ENCODE measurements at regions not wholly inside any gene's neighbourhood (a gene's known extent, or its start where the extent isn't known, plus 50 kb on each side); places are given as distances from the start of the nearest gene placed in this dataset.

DNA sequence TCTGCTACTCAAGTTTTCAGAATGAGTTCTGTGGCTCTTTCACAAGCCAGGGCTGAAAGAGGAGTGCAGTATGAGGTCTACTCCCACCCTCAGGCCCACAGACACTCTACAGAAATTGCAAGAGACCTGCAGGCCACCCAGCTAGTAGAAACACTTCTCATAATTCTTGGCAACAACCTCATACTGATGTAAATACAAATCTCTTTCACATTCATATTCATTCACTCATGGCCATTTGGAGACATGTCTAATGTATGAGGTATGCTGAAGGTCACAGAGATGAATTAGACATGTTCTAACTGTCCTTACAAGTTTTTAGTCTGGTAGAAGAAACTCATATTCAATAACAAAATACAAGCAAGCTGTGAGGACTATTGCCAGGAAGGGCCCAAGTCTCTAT is 83.8 kb upstream of the KLHL29 start:
- H3K79me2 ChIP-seq (ENCODE audit: insufficient read depth, low read length), result no peaks in the 10 kb centered on the region
- H2AFZ ChIP-seq (ENCODE audit: low read depth, low read length), result no peak overlapping the region
- no peaks in the 10 kb centered on the region for H3K9me3 ChIP-seq (ENCODE audit: insufficient read depth, low read length, severe bottlenecking)
- TF ChIP-seq EZH2 (IDR thresholded peaks at IDR 0.05; ENCODE audit: borderline replicate concordance, low read depth, low read length, severe bottlenecking), result no peak
- TF ChIP-seq, protein P1, sequence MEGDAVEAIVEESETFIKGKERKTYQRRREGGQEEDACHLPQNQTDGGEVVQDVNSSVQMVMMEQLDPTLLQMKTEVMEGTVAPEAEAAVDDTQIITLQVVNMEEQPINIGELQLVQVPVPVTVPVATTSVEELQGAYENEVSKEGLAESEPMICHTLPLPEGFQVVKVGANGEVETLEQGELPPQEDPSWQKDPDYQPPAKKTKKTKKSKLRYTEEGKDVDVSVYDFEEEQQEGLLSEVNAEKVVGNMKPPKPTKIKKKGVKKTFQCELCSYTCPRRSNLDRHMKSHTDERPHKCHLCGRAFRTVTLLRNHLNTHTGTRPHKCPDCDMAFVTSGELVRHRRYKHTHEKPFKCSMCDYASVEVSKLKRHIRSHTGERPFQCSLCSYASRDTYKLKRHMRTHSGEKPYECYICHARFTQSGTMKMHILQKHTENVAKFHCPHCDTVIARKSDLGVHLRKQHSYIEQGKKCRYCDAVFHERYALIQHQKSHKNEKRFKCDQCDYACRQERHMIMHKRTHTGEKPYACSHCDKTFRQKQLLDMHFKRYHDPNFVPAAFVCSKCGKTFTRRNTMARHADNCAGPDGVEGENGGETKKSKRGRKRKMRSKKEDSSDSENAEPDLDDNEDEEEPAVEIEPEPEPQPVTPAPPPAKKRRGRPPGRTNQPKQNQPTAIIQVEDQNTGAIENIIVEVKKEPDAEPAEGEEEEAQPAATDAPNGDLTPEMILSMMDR (IDR thresholded peaks at IDR 0.05; ENCODE audit: borderline replicate concordance, extremely low read depth, low read length, poor library complexity, severe bottlenecking), result no peak
- H3K4me2 ChIP-seq (ENCODE audit: insufficient read depth, low read length), result no peak overlapping the region
- no peaks in the 10 kb centered on the region for H3K36me3 ChIP-seq (ENCODE audit: insufficient read depth, low read length)
- H4K20me1 ChIP-seq (ENCODE audit: insufficient read depth, low read length), result no peaks in the 10 kb centered on the region
- DNase-seq, result no peak
- no peak overlapping the region for H3K9ac ChIP-seq (ENCODE audit: low read depth, low read length)
- H3K27ac ChIP-seq (ENCODE audit: low read length), result no peak overlapping the region
- H3K4me3 ChIP-seq (ENCODE audit: low read depth in 1 of 2, low read length in 2 of 2), result no peak overlapping the region
- no peak for ATAC-seq (ENCODE audit: insufficient read depth, low read depth)
- H3K4me1 ChIP-seq (ENCODE audit: insufficient read depth, low read length), result no peaks in the 10 kb centered on the region
- H3K27me3 ChIP-seq (ENCODE audit: insufficient read depth, low read length, poor library complexity), result peaks cover 3% of the 10 kb centered on the region

DNA sequence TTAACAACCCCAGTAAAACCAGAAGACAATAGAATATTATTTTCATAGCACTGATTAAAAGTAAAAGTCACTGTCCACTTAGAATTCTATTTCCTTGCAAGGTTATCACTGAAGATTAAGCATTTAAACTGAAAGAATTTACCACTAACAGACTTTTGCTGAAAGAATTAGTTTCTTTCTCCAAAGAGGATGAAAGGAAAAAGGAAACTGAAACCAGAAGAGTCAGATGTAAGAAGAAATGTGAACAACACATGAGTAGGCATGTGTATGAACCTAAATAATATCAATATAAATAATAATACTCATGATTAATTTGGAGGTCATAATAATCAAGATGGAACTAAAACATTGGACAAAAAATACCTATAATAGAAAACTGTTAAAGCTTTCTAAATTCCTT is 82.4 kb upstream of the KLHL29 start:
- Histone ChIP-seq H3K9ac (ENCODE audit: low read depth, low read length) (no peak overlapping the region), H3K4me1 (ENCODE audit: insufficient read depth, low read length) (no peaks in the 10 kb centered on the region), H4K20me1 (ENCODE audit: insufficient read depth, low read length) (no peaks in the 10 kb centered on the region), H3K9me3 (ENCODE audit: insufficient read depth, low read length, severe bottlenecking) (no peaks in the 10 kb centered on the region), H3K4me2 (ENCODE audit: insufficient read depth, low read length) (no peak overlapping the region), H3K27me3 (ENCODE audit: insufficient read depth, low read length, poor library complexity) (peaks cover 3% of the 10 kb centered on the region), H3K79me2 (ENCODE audit: insufficient read depth, low read length) (no peaks in the 10 kb centered on the region), H2AFZ (ENCODE audit: low read depth, low read length) (no peak overlapping the region), H3K36me3 (ENCODE audit: insufficient read depth, low read length) (no peaks in the 10 kb centered on the region), H3K4me3 (ENCODE audit: low read depth in 1 of 2, low read length in 2 of 2) (no peak overlapping the region), H3K27ac (ENCODE audit: low read length) (no peak overlapping the region)
- DNase-seq, result no peak
- TF ChIP-seq, protein P1 (IDR thresholded peaks at IDR 0.05; ENCODE audit: borderline replicate concordance, extremely low read depth, low read length, poor library complexity, severe bottlenecking), result no peak
- no peak for TF ChIP-seq EZH2 (IDR thresholded peaks at IDR 0.05; ENCODE audit: borderline replicate concordance, low read depth, low read length, severe bottlenecking)
- no peak for ATAC-seq (ENCODE audit: insufficient read depth, low read depth)

DNA sequence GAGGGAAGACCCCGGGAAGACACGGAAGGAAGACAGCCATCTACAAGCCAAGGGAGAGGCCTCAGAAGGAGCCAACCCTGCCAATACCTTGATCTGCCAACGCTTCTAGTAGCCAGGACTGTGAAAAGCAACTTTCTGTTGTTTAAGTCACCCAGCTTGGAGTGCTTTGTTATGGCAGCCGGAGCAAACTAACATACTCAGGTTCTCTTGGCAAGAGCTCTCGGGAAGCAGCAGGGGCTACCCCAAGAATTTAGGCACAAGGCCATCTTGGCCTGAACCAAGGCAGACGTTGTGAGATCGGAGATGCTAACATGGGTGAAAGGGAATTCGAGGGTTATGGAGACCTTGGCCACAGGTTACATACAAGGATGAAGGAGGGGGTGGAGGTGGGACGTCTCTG is 78.6 kb upstream of the KLHL29 start:
- H3K9ac ChIP-seq (ENCODE audit: low read depth, low read length), result no peak overlapping the region
- H3K27me3 ChIP-seq (ENCODE audit: insufficient read depth, low read length, poor library complexity), result no peaks in the 10 kb centered on the region
- DNase-seq (no peak), ATAC-seq (ENCODE audit: insufficient read depth, low read depth) (no peak)
- H2AFZ ChIP-seq (ENCODE audit: low read depth, low read length), result no peak overlapping the region
- H3K9me3 ChIP-seq (ENCODE audit: insufficient read depth, low read length, severe bottlenecking), result no peaks in the 10 kb centered on the region
- H3K4me3 ChIP-seq (ENCODE audit: low read depth in 1 of 2, low read length in 2 of 2), result no peak overlapping the region
- H4K20me1 ChIP-seq (ENCODE audit: insufficient read depth, low read length), result no peaks in the 10 kb centered on the region
- TF ChIP-seq, protein P1 (IDR thresholded peaks at IDR 0.05; ENCODE audit: borderline replicate concordance, extremely low read depth, low read length, poor library complexity, severe bottlenecking), result no peak
- TF ChIP-seq EZH2 (IDR thresholded peaks at IDR 0.05; ENCODE audit: borderline replicate concordance, low read depth, low read length, severe bottlenecking), result no peak
- H3K36me3 ChIP-seq (ENCODE audit: insufficient read depth, low read length), result no peaks in the 10 kb centered on the region
- no peak overlapping the region for H3K4me2 ChIP-seq (ENCODE audit: insufficient read depth, low read length)
- no peak overlapping the region for H3K27ac ChIP-seq (ENCODE audit: low read length)
- H3K4me1 ChIP-seq (ENCODE audit: insufficient read depth, low read length), result no peaks in the 10 kb centered on the region
- H3K79me2 ChIP-seq (ENCODE audit: insufficient read depth, low read length), result no peaks in the 10 kb centered on the region

DNA sequence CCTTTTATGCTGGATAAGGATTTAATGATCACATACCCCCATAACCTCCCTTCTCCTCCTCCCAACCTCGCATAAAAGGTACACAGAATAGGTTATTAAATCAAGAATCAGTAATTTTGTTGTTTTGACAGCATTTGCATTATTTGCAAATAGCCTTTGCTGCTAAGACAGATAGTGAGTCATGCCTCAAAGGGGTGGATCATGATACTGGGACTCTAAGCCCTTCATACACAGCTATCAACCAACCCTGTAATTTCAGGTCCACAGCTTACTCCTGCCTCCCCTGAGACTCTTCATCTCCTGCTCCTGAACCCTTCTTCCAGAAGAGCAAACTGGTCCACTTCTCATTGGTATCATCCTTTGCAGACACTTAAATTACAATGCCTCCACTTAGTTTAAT is 73.8 kb upstream of the KLHL29 start:
- no peaks in the 10 kb centered on the region for H4K20me1 ChIP-seq (ENCODE audit: insufficient read depth, low read length)
- no peak for DNase-seq
- H3K79me2 ChIP-seq (ENCODE audit: insufficient read depth, low read length), result no peaks in the 10 kb centered on the region
- H3K9ac ChIP-seq (ENCODE audit: low read depth, low read length), result no peak overlapping the region
- H3K27me3 ChIP-seq (ENCODE audit: insufficient read depth, low read length, poor library complexity), result no peaks in the 10 kb centered on the region
- no peak overlapping the region for H3K27ac ChIP-seq (ENCODE audit: low read length)
- no peaks in the 10 kb centered on the region for H3K36me3 ChIP-seq (ENCODE audit: insufficient read depth, low read length)
- H3K9me3 ChIP-seq (ENCODE audit: insufficient read depth, low read length, severe bottlenecking), result no peaks in the 10 kb centered on the region
- H3K4me1 ChIP-seq (ENCODE audit: insufficient read depth, low read length), result no peaks in the 10 kb centered on the region
- no peak for ATAC-seq (ENCODE audit: insufficient read depth, low read depth)
- H2AFZ ChIP-seq (ENCODE audit: low read depth, low read length), result no peak overlapping the region
- TF ChIP-seq, protein P1 (IDR thresholded peaks at IDR 0.05; ENCODE audit: borderline replicate concordance, extremely low read depth, low read length, poor library complexity, severe bottlenecking), result no peak
- TF ChIP-seq EZH2 (IDR thresholded peaks at IDR 0.05; ENCODE audit: borderline replicate concordance, low read depth, low read length, severe bottlenecking), result no peak
- H3K4me2 ChIP-seq (ENCODE audit: insufficient read depth, low read length), result no peak overlapping the region
- no peak overlapping the region for H3K4me3 ChIP-seq (ENCODE audit: low read depth in 1 of 2, low read length in 2 of 2)

Measured in DND-41 (cell line).